Neural cell (in vitro differentiated cells): ENCODE measurements at regions not wholly inside any gene's neighbourhood (a gene's known extent, or its start where the extent isn't known, plus 50 kb on each side); places are given as distances from the start of the nearest gene placed in this dataset.

Experiments used
- CTCF ChIP-seq: fragments of 450-650 bp; IDR thresholded peaks from 2 replicates; pipeline ENCODE4 v1.5.1; 2014; ENCODE audit warnings: antibody characterized with exemption, mild to moderate bottlenecking, moderate library complexity; ENCODE audit not compliant: poor library complexity, severe bottlenecking
- EP300 ChIP-seq: fragments of 450-650 bp; conservative IDR thresholded peaks from 2 replicates; pipeline ENCODE4 v1.6.1; 2014; ENCODE audit warnings: antibody characterized with exemption, mild to moderate bottlenecking, moderate library complexity; ENCODE audit not compliant: poor library complexity, severe bottlenecking
- EZH2 ChIP-seq: fragments of 200-600, 300-800 bp; shearing (Covaris generic), sonication (generic); IDR thresholded peaks from 2 replicates; pipeline ENCODE4 v1.6.1; 2014; ENCODE audit warnings: antibody characterized with exemption, low read length, borderline replicate concordance, mild to moderate bottlenecking; ENCODE audit not compliant: insufficient read depth, poor library complexity, severe bottlenecking
- MXI1 ChIP-seq: fragments of 450-650 bp; conservative IDR thresholded peaks from 2 replicates; pipeline ENCODE4 v1.6.1; 2014; ENCODE audit warnings: antibody characterized with exemption, mild to moderate bottlenecking; ENCODE audit not compliant: poor library complexity, severe bottlenecking
- POLR2AphosphoS5 ChIP-seq: IDR thresholded peaks from 2 replicates; pipeline ENCODE4 v1.6.1; 2012
- RAD21 ChIP-seq: fragments of 450-650 bp; conservative IDR thresholded peaks from 2 replicates; pipeline ENCODE4 v1.6.1; 2014; ENCODE audit warnings: antibody characterized with exemption, mild to moderate bottlenecking, moderate library complexity
- REST ChIP-seq: IDR thresholded peaks from 2 replicates; pipeline ENCODE4 v1.6.1; 2012; ENCODE audit warnings: borderline replicate concordance
- SMC3 ChIP-seq: fragments of 450-650 bp; conservative IDR thresholded peaks from 2 replicates; pipeline ENCODE4 v1.6.1; 2014; ENCODE audit warnings: antibody characterized with exemption, mild to moderate bottlenecking, moderate library complexity; ENCODE audit not compliant: poor library complexity
- TAF1 ChIP-seq: IDR thresholded peaks from 2 replicates; pipeline ENCODE4 v1.6.1; 2012; ENCODE audit warnings: low read depth

GRCh38 chr17:6901086-6901485, 69.6 kb upstream of the TEKT1 start:
- TF ChIP-seq CTCF (no peak), REST (no peak), POLR2AphosphoS5 (no peak), RAD21 (no peak), EP300 (no peak), EZH2 (no peak), TAF1 (no peak), SMC3 (no peak), MXI1 (no peak)
